ENCODE measurements at regions not wholly inside any gene's neighbourhood (a gene's known extent, or its start where the extent isn't known, plus 50 kb on each side); places are given as distances from the start of the nearest gene placed in this dataset.

DNA sequence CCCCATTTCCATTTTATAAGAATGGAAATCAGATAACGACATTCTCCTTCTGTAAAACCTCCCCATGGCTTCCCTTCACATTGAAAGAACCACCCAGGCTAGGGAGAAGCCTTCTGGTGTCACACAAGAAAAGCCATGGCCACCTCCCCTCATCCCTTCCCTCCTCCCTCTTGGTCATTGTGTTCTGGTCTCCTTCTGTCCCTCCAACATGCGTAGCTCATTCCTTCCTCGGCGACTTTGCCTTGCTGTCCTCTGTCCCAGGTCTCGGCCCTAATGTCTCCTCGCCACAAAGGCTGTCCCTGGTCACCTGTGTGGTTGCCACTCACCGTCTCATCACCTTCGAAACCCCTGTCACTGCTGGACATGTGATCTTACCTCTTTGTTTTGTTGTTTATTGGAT lies 193.9 kb downstream of the BCAS1 start:
- TF ChIP-seq, protein P1, sequence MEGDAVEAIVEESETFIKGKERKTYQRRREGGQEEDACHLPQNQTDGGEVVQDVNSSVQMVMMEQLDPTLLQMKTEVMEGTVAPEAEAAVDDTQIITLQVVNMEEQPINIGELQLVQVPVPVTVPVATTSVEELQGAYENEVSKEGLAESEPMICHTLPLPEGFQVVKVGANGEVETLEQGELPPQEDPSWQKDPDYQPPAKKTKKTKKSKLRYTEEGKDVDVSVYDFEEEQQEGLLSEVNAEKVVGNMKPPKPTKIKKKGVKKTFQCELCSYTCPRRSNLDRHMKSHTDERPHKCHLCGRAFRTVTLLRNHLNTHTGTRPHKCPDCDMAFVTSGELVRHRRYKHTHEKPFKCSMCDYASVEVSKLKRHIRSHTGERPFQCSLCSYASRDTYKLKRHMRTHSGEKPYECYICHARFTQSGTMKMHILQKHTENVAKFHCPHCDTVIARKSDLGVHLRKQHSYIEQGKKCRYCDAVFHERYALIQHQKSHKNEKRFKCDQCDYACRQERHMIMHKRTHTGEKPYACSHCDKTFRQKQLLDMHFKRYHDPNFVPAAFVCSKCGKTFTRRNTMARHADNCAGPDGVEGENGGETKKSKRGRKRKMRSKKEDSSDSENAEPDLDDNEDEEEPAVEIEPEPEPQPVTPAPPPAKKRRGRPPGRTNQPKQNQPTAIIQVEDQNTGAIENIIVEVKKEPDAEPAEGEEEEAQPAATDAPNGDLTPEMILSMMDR (IDR thresholded peaks at IDR 0.05; ENCODE audit: low read depth, low read length, poor library complexity, severe bottlenecking), result no peak
- no peak for TF ChIP-seq EZH2phosphoT487 (IDR thresholded peaks at IDR 0.05; ENCODE audit: borderline replicate concordance, low read length)

Data from DOHH2 (cell line).